ENCODE measurements at regions not wholly inside any gene's neighbourhood (a gene's known extent, or its start where the extent isn't known, plus 50 kb on each side); places are given as distances from the start of the nearest gene placed in this dataset.

DNA sequence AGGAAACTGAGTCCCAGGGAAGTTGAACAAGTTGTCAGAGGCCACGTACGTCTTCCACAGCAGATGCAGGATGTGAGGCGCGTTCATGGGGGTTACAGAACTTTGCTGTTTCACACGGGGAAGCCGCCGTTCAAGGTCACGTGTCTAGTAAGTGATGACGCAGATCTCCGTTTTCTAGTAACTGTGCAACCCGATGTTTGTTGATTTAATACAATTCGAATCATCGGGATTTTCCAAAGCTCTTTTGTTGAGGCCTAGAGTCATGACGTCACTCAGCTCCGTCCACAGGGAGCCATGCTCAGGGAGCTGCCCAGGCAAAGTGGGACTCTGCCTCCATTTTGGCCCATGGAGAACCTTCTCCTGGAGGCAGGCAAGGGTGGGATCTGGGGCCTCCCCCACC, 1121.8 kb downstream of the TBC1D22A start:
- TF ChIP-seq, protein P1, sequence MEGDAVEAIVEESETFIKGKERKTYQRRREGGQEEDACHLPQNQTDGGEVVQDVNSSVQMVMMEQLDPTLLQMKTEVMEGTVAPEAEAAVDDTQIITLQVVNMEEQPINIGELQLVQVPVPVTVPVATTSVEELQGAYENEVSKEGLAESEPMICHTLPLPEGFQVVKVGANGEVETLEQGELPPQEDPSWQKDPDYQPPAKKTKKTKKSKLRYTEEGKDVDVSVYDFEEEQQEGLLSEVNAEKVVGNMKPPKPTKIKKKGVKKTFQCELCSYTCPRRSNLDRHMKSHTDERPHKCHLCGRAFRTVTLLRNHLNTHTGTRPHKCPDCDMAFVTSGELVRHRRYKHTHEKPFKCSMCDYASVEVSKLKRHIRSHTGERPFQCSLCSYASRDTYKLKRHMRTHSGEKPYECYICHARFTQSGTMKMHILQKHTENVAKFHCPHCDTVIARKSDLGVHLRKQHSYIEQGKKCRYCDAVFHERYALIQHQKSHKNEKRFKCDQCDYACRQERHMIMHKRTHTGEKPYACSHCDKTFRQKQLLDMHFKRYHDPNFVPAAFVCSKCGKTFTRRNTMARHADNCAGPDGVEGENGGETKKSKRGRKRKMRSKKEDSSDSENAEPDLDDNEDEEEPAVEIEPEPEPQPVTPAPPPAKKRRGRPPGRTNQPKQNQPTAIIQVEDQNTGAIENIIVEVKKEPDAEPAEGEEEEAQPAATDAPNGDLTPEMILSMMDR (IDR thresholded peaks at IDR 0.05): no peak
- TF ChIP-seq POLR2AphosphoS5 (IDR thresholded peaks at IDR 0.05; ENCODE audit: low read depth, low read length): no peak
- TF ChIP-seq, protein P2, sequence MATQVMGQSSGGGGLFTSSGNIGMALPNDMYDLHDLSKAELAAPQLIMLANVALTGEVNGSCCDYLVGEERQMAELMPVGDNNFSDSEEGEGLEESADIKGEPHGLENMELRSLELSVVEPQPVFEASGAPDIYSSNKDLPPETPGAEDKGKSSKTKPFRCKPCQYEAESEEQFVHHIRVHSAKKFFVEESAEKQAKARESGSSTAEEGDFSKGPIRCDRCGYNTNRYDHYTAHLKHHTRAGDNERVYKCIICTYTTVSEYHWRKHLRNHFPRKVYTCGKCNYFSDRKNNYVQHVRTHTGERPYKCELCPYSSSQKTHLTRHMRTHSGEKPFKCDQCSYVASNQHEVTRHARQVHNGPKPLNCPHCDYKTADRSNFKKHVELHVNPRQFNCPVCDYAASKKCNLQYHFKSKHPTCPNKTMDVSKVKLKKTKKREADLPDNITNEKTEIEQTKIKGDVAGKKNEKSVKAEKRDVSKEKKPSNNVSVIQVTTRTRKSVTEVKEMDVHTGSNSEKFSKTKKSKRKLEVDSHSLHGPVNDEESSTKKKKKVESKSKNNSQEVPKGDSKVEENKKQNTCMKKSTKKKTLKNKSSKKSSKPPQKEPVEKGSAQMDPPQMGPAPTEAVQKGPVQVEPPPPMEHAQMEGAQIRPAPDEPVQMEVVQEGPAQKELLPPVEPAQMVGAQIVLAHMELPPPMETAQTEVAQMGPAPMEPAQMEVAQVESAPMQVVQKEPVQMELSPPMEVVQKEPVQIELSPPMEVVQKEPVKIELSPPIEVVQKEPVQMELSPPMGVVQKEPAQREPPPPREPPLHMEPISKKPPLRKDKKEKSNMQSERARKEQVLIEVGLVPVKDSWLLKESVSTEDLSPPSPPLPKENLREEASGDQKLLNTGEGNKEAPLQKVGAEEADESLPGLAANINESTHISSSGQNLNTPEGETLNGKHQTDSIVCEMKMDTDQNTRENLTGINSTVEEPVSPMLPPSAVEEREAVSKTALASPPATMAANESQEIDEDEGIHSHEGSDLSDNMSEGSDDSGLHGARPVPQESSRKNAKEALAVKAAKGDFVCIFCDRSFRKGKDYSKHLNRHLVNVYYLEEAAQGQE (IDR thresholded peaks at IDR 0.05; ENCODE audit: insufficient read depth in 1 of 2, low read depth in 2 of 2, low read length in 1 of 2): no peak

All from Panc1 (cell line).